ENCODE measurements at regions not wholly inside any gene's neighbourhood (a gene's known extent, or its start where the extent isn't known, plus 50 kb on each side); places are given as distances from the start of the nearest gene placed in this dataset.
"Not testable (repeated sequence)": the region's sequence is repeated elsewhere in the genome, so short reads cannot be mapped to it uniquely, and the experiment has no call there.

GRCh38 chr14:81971911-81972310, 438.3 kb upstream of the SEL1L start:
- DNase-seq = no peak

GRCh38 chr14:81972601-81973000, 438.9 kb upstream of the SEL1L start:
- no peak for DNase-seq

GRCh38 chr14:81974543-81974942, 440.9 kb upstream of the SEL1L start:
- DNase-seq = no peak

GRCh38 chr14:81980601-81981306, 447.1 kb upstream of the SEL1L start:
- DNase-seq = no peak

- no peak for DNase-seq
These were observed 447.6 kb upstream of the SEL1L start for GRCh38 chr14:81981307-81981675.

GRCh38 chr14:81982046-81982445, 448.4 kb upstream of the SEL1L start:
- DNase-seq = no peak

GRCh38 chr14:81986005-81986404, 452.4 kb upstream of the SEL1L start:
- DNase-seq = no peak

- DNase-seq = no peak
These were observed 455.6 kb upstream of the SEL1L start for GRCh38 chr14:81989211-81989610.

GRCh38 chr14:81990312-81990761, 456.7 kb upstream of the SEL1L start:
- DNase-seq = peak; percentile 2

GRCh38 chr14:81991998-81992397, 458.3 kb upstream of the SEL1L start:
- no peak for DNase-seq

- no peak for DNase-seq
These were observed 459.8 kb upstream of the SEL1L start for GRCh38 chr14:81993432-81993831.

- DNase-seq = no peak
These were observed 469.8 kb upstream of the SEL1L start for GRCh38 chr14:82003426-82003825.

- no peak for DNase-seq
These were observed 475.4 kb upstream of the SEL1L start for GRCh38 chr14:82009076-82009475.

- DNase-seq = no peak
These were observed 476.3 kb upstream of the SEL1L start for GRCh38 chr14:82009993-82010392.

GRCh38 chr14:82011460-82011859, 477.8 kb upstream of the SEL1L start:
- no peak for DNase-seq

GRCh38 chr14:82029038-82029437, 495.4 kb upstream of the SEL1L start:
- DNase-seq = no peak

- no peak for DNase-seq
These were observed 501.7 kb upstream of the SEL1L start for GRCh38 chr14:82035397-82035796.

- DNase-seq = not testable (repeated sequence)
These were observed 504.4 kb upstream of the SEL1L start for GRCh38 chr14:82038066-82038465.

GRCh38 chr14:82045339-82045738, 511.7 kb upstream of the SEL1L start:
- DNase-seq = no peak

GRCh38 chr14:82046512-82047226, 513.0 kb upstream of the SEL1L start:
- no peak for DNase-seq

- DNase-seq = no peak
These were observed 514.3 kb upstream of the SEL1L start for GRCh38 chr14:82047777-82048470.

GRCh38 chr14:82052778-82053177, 519.1 kb upstream of the SEL1L start:
- no peak for DNase-seq

GRCh38 chr14:82055515-82056115, 522.0 kb upstream of the SEL1L start:
- DNase-seq = no peak

GRCh38 chr14:82060219-82060618, 526.6 kb upstream of the SEL1L start:
- DNase-seq = no peak
